WTC11 (cell line): ENCODE measurements at regions not wholly inside any gene's neighbourhood (a gene's known extent, or its start where the extent isn't known, plus 50 kb on each side); places are given as distances from the start of the nearest gene placed in this dataset.

ENCODE experiments used
- ATF6 ChIP-seq: sonication (generic); formaldehyde crosslinking; IDR thresholded peaks from 2 replicates; pipeline ENCODE4 v1.8.1; 2023; ENCODE audit warnings: mild to moderate bottlenecking, missing genetic modification reagents
- CTCF ChIP-seq: fragments of 200-600 bp; IDR thresholded peaks from 2 replicates; pipeline ENCODE4 v1.8.0; 2022; ENCODE audit warnings: antibody characterized with exemption
- ELF4 ChIP-seq: sonication (generic); formaldehyde crosslinking; IDR thresholded peaks from 2 replicates; pipeline ENCODE4 v1.8.1; 2022; ENCODE audit warnings: low read depth, mild to moderate bottlenecking, moderate library complexity, missing genetic modification reagents
- ETV6 ChIP-seq: sonication (generic); formaldehyde crosslinking; IDR thresholded peaks from 2 replicates; pipeline ENCODE4 v1.8.1; 2022; ENCODE audit warnings: mild to moderate bottlenecking, missing genetic modification reagents
- KAT7 ChIP-seq: sonication (generic); formaldehyde crosslinking; IDR thresholded peaks from 2 replicates; pipeline ENCODE4 v1.8.1; 2023; ENCODE audit warnings: missing genetic modification reagents, mild to moderate bottlenecking, borderline replicate concordance
- MAX ChIP-seq: sonication (generic); formaldehyde crosslinking; IDR thresholded peaks from 2 replicates; pipeline ENCODE4 v1.8.0; 2022; ENCODE audit warnings: mild to moderate bottlenecking, missing genetic modification reagents
- MYBL2 ChIP-seq: sonication (generic); formaldehyde crosslinking; IDR thresholded peaks from 2 replicates; pipeline ENCODE4 v1.8.1; 2023; ENCODE audit warnings: mild to moderate bottlenecking, moderate library complexity, missing genetic modification reagents
- STAT6 ChIP-seq: sonication (generic); formaldehyde crosslinking; conservative IDR thresholded peaks from 2 replicates; pipeline ENCODE4 v1.8.1; 2023; ENCODE audit warnings: mild to moderate bottlenecking, low read depth, missing genetic modification reagents, moderate library complexity
- ZNF263 ChIP-seq: sonication (generic); formaldehyde crosslinking; IDR thresholded peaks from 2 replicates; pipeline ENCODE4 v1.8.1; 2022; ENCODE audit warnings: low read depth, mild to moderate bottlenecking, moderate library complexity, missing genetic modification reagents

- TF ChIP-seq ELF4 (CRISPR knock-in tag) (no peak), STAT6 (CRISPR knock-in tag) (no peak), ETV6 (CRISPR knock-in tag) (no peak), CTCF (no peak), KAT7 (CRISPR knock-in tag) (no peak), ATF6 (no peak), MAX (CRISPR knock-in tag) (no peak), ZNF263 (no peak), MYBL2 (CRISPR knock-in tag) (no peak)
Measured at GRCh38 chr7:24476227-24476626, 97.0 kb upstream of the PALS2 start.
